HepG2 (cell line): ENCODE measurements at regions not wholly inside any gene's neighbourhood (a gene's known extent, or its start where the extent isn't known, plus 50 kb on each side); places are given as distances from the start of the nearest gene placed in this dataset.

ENCODE experiments used
- ATAC-seq: fragments of 200-7000 bp; cut with Tn5 transposase; 3 replicates; pipeline ENCODE4 v1.9.1; 2020; ENCODE audit warnings: mild to moderate bottlenecking, moderate library complexity
- BruUV-seq: library from RNA; stranded (reverse); fragments of 400-500 nt; replicated peaks from 2 replicates; lab custom pipeline; 2021; lab: Mats Ljungman, UMichigan
- CTCF ChIA-PET: fragments of 300-600 bp; formaldehyde crosslinking; extraction: SDS; loops from one replicate; lab custom pipeline; 2021; ENCODE audit warnings: low total read pairs, inconsistent platforms, low intra/inter-chr PET ratio; lab: Yijun Ruan, JAX
- POLR2A ChIA-PET: fragments of 350-600 bp; sonication (Branson Sonifier 250); formaldehyde crosslinking; loops from one replicate; lab custom pipeline; 2020; ENCODE audit warnings: antibody characterized with exemption, inconsistent platforms; lab: Yijun Ruan, JAX
- DNase-seq: peaks from one replicate; pipeline ENCODE4 v3.0.0-alpha.2; 2015; ENCODE audit warnings: low spot score
- FAIRE-seq: peaks from 3 replicates; lab custom pipeline; 2011; peaks lifted over from hg19 to GRCh38; lab: Jason Lieb, UNC
- H2AFZ ChIP-seq: one replicate; pipeline ENCODE4 v1.6.1; 2011; ENCODE audit warnings: low read length, inconsistent platforms
- H3K27ac ChIP-seq: fragments of 300-600 bp; 3 replicates; pipeline ENCODE4 v1.8.0; 2011; ENCODE audit warnings: mixed run types, mild to moderate bottlenecking, mixed read lengths, low read length, inconsistent platforms; ENCODE audit not compliant: insufficient read depth; ENCODE audit errors: extremely low read length
- H3K27me3 ChIP-seq, 2 experiments: fragments of 200-600 bp in 1 of 2; 2 replicates in 1 of 2; 3 replicates in 1 of 2; pipeline versions ENCODE4 v1.6.0 to v1.8.0; 2011; ENCODE audit warnings: low read length in 2 of 2, mild to moderate bottlenecking in 2 of 2, moderate library complexity in 2 of 2, inconsistent platforms in 1 of 2; ENCODE audit not compliant: insufficient read depth in 2 of 2, control insufficient read depth in 1 of 2
- H3K36me3 ChIP-seq, 2 experiments: fragments of 200-600 bp in 1 of 2; replicated peaks in 1 of 2; 2 replicates in 1 of 2; 3 replicates in 1 of 2; pipeline versions ENCODE4 v1.5.1 to v1.8.0; 2011; ENCODE audit warnings: low read length in 2 of 2, inconsistent platforms in 1 of 2; ENCODE audit not compliant: insufficient read depth in 2 of 2, control insufficient read depth in 1 of 2
- H3K4me1 ChIP-seq: 2 replicates; pipeline ENCODE4 v1.5.1; 2012; ENCODE audit warnings: low read length, inconsistent platforms; ENCODE audit not compliant: insufficient read depth
- H3K4me2 ChIP-seq: 2 replicates; pipeline ENCODE4 v1.6.0; 2011; ENCODE audit warnings: low read depth, low read length, inconsistent platforms
- H3K4me3 ChIP-seq, 3 experiments: fragments of 200-600 bp in 1 of 3; sonication (generic), shearing (Covaris generic) in 1 of 3; replicated peaks in 1 of 3; 2 replicates each; pipeline ENCODE4 v1.5.1; 2011 to 2016; ENCODE audit warnings: low read length in 3 of 3, inconsistent platforms in 2 of 3, low read depth in 2 of 3, mild to moderate bottlenecking in 2 of 3, control low read depth in 1 of 3, mixed read lengths in 1 of 3; ENCODE audit not compliant: insufficient read depth in 1 of 3
- H3K79me2 ChIP-seq: one replicate; pipeline ENCODE4 v1.6.1; 2011; ENCODE audit warnings: low read length, inconsistent platforms; ENCODE audit not compliant: insufficient read depth
- H3K9ac ChIP-seq: 2 replicates; pipeline ENCODE4 v1.6.0; 2011; ENCODE audit warnings: mild to moderate bottlenecking, low read depth, low read length, inconsistent platforms; ENCODE audit not compliant: insufficient read depth
- H3K9me3 ChIP-seq: 2 replicates; pipeline ENCODE4 v1.5.1; 2012; ENCODE audit warnings: mild to moderate bottlenecking, low read length
- H4K20me1 ChIP-seq: 2 replicates; pipeline ENCODE4 v1.6.0; 2011; ENCODE audit warnings: inconsistent platforms, mild to moderate bottlenecking, low read length, moderate library complexity; ENCODE audit not compliant: insufficient read depth
- ARNT ChIP-seq: fragments of 450-650 bp; IDR thresholded peaks from 2 replicates; pipeline ENCODE4 v1.6.1; 2017
- ETV5 ChIP-seq: IDR thresholded peaks from 2 replicates; pipeline ENCODE4 v1.6.1; 2018; ENCODE audit warnings: missing biosample characterization, missing genetic modification reagents, inconsistent platforms, borderline replicate concordance
- FOXA3 ChIP-seq: IDR thresholded peaks from 2 replicates; pipeline ENCODE4 v1.6.1; 2016; ENCODE audit warnings: missing genetic modification reagents, missing compliant biosample characterization
- KMT2B ChIP-seq: IDR thresholded peaks from 2 replicates; pipeline ENCODE4 v1.6.1; 2016; ENCODE audit warnings: missing genetic modification reagents, missing compliant biosample characterization
- RNF2 ChIP-seq: fragments of 450-650 bp; conservative IDR thresholded peaks from 2 replicates; pipeline ENCODE4 v1.6.1; 2016; ENCODE audit warnings: low read depth
- U2AF1 ChIP-seq: fragments of 200-400 bp; formaldehyde crosslinking; optimal IDR thresholded peaks from 2 replicates; pipeline ENCODE3; 2017; ENCODE audit warnings: mild to moderate bottlenecking, low read depth, low read length
- ZNF34 ChIP-seq: sonication (generic); formaldehyde crosslinking; IDR thresholded peaks from 2 replicates; pipeline ENCODE4 v1.4.0; 2020; ENCODE audit warnings: mild to moderate bottlenecking, missing genetic modification reagents, borderline replicate concordance
- ZNF629 ChIP-seq: sonication (generic); formaldehyde crosslinking; conservative IDR thresholded peaks from 2 replicates; pipeline ENCODE4 v1.5.0; 2020; ENCODE audit warnings: missing genetic modification reagents
- WGBS: methylation state at CpG from one replicate; pipeline ENCODE4 v1.1.6; 2017; ENCODE audit warnings: low lambda C conversion rate; 5-methylcytosine and 5-hydroxymethylcytosine counted together
- in situ Hi-C: cut with HindIII; loops from 2 replicates; pipeline ENCODE4 v1.10.0; 2017; ENCODE audit warnings: low pct_unique_long_range_greater_than_20kb; ENCODE audit not compliant: extremely low pct_ligation_motif_present
- intact Hi-C: fragments of 100-400 bp; cut with micrococcal nuclease; formaldehyde crosslinking; loops from one replicate; pipeline ENCODE4 v1.10.0; 2022; ENCODE audit not compliant: unreplicated experiment
- TF ChIP-seq, protein P1 (sequence below): sonication (generic); formaldehyde crosslinking; IDR thresholded peaks from 2 replicates; pipeline ENCODE4 v1.4.0; 2020; ENCODE audit warnings: mild to moderate bottlenecking, missing genetic modification reagents
- TF ChIP-seq, protein P2 (sequence below): sonication (generic); formaldehyde crosslinking; IDR thresholded peaks from 2 replicates; pipeline ENCODE4 v1.4.0; 2020; ENCODE audit warnings: mild to moderate bottlenecking, missing genetic modification reagents
- TF ChIP-seq, protein P3 (sequence below): sonication (generic); formaldehyde crosslinking; IDR thresholded peaks from 2 replicates; pipeline ENCODE4 v1.5.1; 2020; ENCODE audit warnings: missing genetic modification reagents, mild to moderate bottlenecking, borderline replicate concordance
- TF ChIP-seq, protein P4 (sequence below): fragments of 450-650 bp; IDR thresholded peaks from 2 replicates; pipeline ENCODE4 v1.6.1; 2017

DNA sequence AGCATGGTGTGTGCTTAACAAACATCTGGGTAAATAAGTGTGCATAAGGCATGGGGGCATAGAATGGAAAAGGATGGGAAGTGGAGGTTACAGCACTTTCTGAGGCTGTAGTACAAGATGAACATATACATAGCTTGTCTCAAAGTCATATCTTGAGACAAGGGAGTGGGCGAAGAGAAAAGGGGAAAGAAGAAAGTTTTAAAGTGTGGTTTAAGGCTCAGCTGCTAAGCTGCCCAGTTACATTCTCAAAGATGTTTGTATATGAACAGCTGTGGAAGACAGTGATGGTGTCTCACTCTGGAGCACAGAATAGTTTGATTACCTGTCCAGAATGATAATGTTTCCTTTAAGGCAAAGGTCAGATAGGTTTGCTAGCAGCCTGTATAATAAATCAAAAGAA is 61.9 kb upstream of the LANCL2 start (continued):
- TF ChIP-seq, protein P1, sequence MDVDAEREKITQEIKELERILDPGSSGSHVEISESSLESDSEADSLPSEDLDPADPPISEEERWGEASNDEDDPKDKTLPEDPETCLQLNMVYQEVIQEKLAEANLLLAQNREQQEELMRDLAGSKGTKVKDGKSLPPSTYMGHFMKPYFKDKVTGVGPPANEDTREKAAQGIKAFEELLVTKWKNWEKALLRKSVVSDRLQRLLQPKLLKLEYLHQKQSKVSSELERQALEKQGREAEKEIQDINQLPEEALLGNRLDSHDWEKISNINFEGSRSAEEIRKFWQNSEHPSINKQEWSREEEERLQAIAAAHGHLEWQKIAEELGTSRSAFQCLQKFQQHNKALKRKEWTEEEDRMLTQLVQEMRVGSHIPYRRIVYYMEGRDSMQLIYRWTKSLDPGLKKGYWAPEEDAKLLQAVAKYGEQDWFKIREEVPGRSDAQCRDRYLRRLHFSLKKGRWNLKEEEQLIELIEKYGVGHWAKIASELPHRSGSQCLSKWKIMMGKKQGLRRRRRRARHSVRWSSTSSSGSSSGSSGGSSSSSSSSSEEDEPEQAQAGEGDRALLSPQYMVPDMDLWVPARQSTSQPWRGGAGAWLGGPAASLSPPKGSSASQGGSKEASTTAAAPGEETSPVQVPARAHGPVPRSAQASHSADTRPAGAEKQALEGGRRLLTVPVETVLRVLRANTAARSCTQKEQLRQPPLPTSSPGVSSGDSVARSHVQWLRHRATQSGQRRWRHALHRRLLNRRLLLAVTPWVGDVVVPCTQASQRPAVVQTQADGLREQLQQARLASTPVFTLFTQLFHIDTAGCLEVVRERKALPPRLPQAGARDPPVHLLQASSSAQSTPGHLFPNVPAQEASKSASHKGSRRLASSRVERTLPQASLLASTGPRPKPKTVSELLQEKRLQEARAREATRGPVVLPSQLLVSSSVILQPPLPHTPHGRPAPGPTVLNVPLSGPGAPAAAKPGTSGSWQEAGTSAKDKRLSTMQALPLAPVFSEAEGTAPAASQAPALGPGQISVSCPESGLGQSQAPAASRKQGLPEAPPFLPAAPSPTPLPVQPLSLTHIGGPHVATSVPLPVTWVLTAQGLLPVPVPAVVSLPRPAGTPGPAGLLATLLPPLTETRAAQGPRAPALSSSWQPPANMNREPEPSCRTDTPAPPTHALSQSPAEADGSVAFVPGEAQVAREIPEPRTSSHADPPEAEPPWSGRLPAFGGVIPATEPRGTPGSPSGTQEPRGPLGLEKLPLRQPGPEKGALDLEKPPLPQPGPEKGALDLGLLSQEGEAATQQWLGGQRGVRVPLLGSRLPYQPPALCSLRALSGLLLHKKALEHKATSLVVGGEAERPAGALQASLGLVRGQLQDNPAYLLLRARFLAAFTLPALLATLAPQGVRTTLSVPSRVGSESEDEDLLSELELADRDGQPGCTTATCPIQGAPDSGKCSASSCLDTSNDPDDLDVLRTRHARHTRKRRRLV (CRISPR knock-in tag) = no peak
- TF ChIP-seq, protein P2, sequence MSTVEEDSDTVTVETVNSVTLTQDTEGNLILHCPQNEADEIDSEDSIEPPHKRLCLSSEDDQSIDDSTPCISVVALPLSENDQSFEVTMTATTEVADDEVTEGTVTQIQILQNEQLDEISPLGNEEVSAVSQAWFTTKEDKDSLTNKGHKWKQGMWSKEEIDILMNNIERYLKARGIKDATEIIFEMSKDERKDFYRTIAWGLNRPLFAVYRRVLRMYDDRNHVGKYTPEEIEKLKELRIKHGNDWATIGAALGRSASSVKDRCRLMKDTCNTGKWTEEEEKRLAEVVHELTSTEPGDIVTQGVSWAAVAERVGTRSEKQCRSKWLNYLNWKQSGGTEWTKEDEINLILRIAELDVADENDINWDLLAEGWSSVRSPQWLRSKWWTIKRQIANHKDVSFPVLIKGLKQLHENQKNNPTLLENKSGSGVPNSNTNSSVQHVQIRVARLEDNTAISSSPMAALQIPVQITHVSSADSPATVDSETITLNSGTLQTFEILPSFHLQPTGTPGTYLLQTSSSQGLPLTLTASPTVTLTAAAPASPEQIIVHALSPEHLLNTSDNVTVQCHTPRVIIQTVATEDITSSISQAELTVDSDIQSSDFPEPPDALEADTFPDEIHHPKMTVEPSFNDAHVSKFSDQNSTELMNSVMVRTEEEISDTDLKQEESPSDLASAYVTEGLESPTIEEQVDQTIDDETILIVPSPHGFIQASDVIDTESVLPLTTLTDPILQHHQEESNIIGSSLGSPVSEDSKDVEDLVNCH (CRISPR knock-in tag) = no peak
- TF ChIP-seq RNF2 (no peak), FOXA3 (CRISPR knock-in tag) (no peak)

DNA sequence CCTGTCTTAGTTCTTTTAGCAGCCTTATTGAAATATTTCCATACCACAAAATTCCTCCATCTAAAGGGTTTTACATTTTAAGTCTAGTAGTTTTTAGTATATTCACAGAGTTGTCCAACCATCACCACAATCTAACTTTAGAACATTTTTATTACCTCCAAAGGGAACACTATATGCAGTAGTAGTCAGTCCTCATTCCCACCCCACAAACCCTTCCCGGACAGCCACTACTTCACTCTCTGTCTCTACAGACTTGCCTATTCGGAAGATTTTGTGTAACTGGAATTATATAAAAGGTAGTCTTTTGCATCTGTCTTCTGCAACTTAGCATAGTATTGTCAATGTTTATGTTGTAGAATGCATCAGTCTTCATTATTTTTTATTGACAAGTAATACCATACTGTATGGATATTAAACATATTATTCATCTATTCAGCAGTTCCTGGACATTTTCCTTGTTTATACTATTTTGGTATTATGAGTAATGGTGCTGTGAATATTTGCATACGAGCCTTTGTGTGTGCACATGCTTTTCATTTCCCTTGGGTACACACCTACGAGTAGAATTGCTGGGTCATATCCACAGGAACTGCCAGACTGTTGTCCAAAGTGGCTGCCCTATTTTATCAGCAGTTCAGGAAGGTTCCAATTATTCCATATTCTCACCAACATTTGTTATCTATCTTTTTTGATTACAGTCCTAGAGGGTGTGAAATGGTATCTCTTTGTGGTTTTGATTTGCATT is 60.9 kb upstream of the LANCL2 start:
- ATAC-seq (no peak), FAIRE-seq (no peak), DNase-seq (no peak)
- no peaks in the 10 kb centered on the region for H4K20me1 ChIP-seq
- in situ Hi-C loops (no loop called here), intact Hi-C loops (no loop called here)
- no peak overlapping the region for H2AFZ ChIP-seq
- no peak overlapping the region for H3K4me2 ChIP-seq
- POLR2A ChIA-PET = no interaction called here
- no peak overlapping the region for H3K9ac ChIP-seq
- CTCF ChIA-PET = no interaction called here
- H3K4me3 ChIP-seq = no peak overlapping the region
- peaks cover 0 to 6% of the 10 kb centered on the region in 2 experiments; a peak in 1 of 5 replicates for H3K27me3 ChIP-seq
- H3K36me3 ChIP-seq = no peaks in the 10 kb centered on the region
- no peak overlapping the region for H3K27ac ChIP-seq
- no peaks in the 10 kb centered on the region for H3K4me1 ChIP-seq
- no peaks in the 10 kb centered on the region for H3K9me3 ChIP-seq
- no peaks in the 10 kb centered on the region for H3K79me2 ChIP-seq
- BruUV-seq = no TSS peak
- 0% methylated on average over 4 of the region's 4 CpGs for WGBS
- TF ChIP-seq ZNF629 (CRISPR knock-in tag) (no peak), U2AF1 (no peak), ARNT (no peak), KMT2B (CRISPR knock-in tag) (no peak), ETV5 (CRISPR knock-in tag) (no peak), ZNF34 (CRISPR knock-in tag) (no peak)
- TF ChIP-seq, protein P3, sequence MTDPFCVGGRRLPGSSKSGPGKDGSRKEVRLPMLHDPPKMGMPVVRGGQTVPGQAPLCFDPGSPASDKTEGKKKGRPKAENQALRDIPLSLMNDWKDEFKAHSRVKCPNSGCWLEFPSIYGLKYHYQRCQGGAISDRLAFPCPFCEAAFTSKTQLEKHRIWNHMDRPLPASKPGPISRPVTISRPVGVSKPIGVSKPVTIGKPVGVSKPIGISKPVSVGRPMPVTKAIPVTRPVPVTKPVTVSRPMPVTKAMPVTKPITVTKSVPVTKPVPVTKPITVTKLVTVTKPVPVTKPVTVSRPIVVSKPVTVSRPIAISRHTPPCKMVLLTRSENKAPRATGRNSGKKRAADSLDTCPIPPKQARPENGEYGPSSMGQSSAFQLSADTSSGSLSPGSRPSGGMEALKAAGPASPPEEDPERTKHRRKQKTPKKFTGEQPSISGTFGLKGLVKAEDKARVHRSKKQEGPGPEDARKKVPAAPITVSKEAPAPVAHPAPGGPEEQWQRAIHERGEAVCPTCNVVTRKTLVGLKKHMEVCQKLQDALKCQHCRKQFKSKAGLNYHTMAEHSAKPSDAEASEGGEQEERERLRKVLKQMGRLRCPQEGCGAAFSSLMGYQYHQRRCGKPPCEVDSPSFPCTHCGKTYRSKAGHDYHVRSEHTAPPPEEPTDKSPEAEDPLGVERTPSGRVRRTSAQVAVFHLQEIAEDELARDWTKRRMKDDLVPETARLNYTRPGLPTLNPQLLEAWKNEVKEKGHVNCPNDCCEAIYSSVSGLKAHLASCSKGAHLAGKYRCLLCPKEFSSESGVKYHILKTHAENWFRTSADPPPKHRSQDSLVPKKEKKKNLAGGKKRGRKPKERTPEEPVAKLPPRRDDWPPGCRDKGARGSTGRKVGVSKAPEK (CRISPR knock-in tag) = no peak
- TF ChIP-seq, protein P4, sequence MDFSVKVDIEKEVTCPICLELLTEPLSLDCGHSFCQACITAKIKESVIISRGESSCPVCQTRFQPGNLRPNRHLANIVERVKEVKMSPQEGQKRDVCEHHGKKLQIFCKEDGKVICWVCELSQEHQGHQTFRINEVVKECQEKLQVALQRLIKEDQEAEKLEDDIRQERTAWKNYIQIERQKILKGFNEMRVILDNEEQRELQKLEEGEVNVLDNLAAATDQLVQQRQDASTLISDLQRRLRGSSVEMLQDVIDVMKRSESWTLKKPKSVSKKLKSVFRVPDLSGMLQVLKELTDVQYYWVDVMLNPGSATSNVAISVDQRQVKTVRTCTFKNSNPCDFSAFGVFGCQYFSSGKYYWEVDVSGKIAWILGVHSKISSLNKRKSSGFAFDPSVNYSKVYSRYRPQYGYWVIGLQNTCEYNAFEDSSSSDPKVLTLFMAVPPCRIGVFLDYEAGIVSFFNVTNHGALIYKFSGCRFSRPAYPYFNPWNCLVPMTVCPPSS = no peak
